Esophagus muscularis mucosa (tissue), 4 donors: ENCODE measurements at regions not wholly inside any gene's neighbourhood (a gene's known extent, or its start where the extent isn't known, plus 50 kb on each side); places are given as distances from the start of the nearest gene placed in this dataset.

Source experiments
- EP300 ChIP-seq: sonication (generic); formaldehyde crosslinking; IDR thresholded peaks from one replicate; pipeline ENCODE4 v1.6.1; 2017; ENCODE audit warnings: antibody characterized with exemption
- POLR2A ChIP-seq: fragments of 450-650 bp; IDR thresholded peaks from one replicate; pipeline ENCODE4 v1.6.1; 2017; ENCODE audit warnings: antibody characterized with exemption, moderate library complexity, mild to moderate bottlenecking, low read depth
- POLR2AphosphoS5 ChIP-seq, 2 donors: sonication (generic); formaldehyde crosslinking; IDR thresholded peaks; one replicate each; pipeline ENCODE4 v1.6.1; 2017; ENCODE audit warnings: antibody characterized with exemption in 2 of 2
- TF ChIP-seq, protein P1 (sequence below), 3 experiments: fragments of 200-600 bp in 2 of 3; fragments of 450-650 bp in 1 of 3; sonication (generic) in 2 of 3; IDR thresholded peaks; one replicate each; pipeline ENCODE4 v1.5.1; 2017 to 2019; ENCODE audit warnings: antibody characterized with exemption in 3 of 3, mild to moderate bottlenecking in 2 of 3, moderate library complexity in 1 of 3

DNA sequence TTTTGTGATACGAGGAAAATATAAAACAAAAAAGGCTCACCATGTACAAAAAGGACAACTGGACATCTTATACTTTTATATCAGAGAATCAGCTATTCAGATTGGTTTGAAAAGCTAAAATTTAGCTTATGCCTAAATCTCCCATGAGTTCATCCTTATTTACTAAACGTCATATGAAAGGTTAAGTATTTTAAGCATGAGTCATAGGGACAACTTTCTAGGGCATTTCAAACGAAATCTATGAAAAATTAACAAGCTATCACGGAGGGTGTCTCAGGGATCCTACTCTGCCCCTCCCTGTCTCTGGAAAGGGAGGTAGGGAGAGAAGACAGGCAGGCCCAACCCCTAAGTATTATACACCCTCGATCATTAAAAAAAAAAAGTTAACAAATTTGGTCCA lies 124.1 kb upstream of the LOC128125822 start:
- no peak for TF ChIP-seq POLR2A
- TF ChIP-seq, protein P1, sequence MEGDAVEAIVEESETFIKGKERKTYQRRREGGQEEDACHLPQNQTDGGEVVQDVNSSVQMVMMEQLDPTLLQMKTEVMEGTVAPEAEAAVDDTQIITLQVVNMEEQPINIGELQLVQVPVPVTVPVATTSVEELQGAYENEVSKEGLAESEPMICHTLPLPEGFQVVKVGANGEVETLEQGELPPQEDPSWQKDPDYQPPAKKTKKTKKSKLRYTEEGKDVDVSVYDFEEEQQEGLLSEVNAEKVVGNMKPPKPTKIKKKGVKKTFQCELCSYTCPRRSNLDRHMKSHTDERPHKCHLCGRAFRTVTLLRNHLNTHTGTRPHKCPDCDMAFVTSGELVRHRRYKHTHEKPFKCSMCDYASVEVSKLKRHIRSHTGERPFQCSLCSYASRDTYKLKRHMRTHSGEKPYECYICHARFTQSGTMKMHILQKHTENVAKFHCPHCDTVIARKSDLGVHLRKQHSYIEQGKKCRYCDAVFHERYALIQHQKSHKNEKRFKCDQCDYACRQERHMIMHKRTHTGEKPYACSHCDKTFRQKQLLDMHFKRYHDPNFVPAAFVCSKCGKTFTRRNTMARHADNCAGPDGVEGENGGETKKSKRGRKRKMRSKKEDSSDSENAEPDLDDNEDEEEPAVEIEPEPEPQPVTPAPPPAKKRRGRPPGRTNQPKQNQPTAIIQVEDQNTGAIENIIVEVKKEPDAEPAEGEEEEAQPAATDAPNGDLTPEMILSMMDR (IDR thresholded peaks at IDR 0.05) = no peak
- no peak for TF ChIP-seq POLR2AphosphoS5 (IDR thresholded peaks at IDR 0.05)
- TF ChIP-seq EP300 = no peak
